ELF-1 (cell line): ENCODE measurements at regions not wholly inside any gene's neighbourhood (a gene's known extent, or its start where the extent isn't known, plus 50 kb on each side); places are given as distances from the start of the nearest gene placed in this dataset.

Source experiments
- DNase-seq: peaks from one replicate; pipeline ENCODE4 v3.0.0-alpha.2; 2016; ENCODE audit warnings: low read depth, low spot score

DNA sequence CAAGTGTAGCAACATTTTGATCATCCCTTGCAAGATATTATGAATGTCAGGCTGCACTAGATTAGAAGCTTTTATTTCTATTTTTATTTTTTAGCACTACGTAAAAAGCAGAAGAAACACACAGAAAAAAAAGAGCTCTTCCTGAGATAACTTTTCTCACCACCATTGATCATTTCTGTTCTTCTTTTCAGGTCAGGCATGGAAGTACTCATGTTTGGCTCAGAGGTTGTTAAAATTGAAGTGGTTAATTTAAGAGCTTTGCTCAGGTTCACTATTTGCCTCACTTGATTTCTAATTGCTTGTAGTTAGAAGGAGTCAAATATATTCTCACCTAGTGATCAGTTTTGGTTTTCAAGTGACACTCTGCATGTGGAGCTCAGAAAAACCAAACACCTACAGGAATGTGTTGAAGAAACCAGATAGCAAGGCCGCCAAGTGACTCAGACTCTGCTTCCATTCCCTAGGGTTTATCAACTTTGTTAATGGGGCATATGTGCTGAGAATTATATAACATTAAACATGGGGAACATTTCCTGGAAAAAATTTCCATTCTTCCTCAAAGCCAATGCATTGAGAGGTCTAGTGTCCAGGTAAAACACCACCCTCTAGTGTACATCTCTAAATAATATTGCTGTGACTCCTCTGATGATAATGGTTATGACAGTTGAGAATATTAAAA is 679.8 kb downstream of the CETN3 start:
- no peak for DNase-seq

DNA sequence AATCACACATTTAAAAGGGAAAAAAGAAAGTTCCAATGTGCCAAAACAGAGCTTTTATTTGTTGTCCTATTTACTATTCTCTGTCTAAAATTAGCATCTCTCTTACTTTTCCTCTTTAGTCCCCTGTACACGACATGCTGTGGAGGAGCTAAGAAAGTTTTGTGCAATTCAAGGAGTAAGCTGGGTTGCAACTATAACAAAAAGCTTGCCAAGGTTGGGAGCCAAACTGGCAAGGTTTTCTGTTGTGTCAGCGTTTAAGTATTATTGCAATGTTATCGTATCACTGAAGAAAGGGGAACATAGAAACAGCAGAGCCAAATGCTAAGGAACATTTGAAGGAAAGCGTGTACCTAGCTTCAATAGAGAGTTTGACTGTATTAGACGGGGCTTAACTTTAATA is 680.8 kb downstream of the CETN3 start:
- no peak for DNase-seq

DNA sequence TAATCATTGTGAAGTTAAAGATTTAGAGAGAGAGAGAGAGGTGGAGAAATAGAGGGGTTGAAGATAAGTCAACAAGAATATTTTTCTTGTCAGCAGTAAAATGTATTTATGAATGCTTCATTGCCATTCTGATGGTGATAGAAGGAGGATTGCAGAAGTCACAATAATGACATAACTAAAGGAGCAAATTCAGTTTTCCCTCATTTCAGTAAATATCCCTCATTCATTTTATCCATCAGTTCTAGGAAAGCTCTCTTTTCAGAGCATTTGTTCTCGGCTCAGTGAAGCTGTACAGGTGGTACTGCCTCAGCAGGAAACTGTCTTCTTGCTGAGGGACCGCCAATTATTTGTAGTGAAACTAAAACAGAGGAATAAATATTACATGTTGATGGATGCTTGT is 681.4 kb downstream of the CETN3 start:
- DNase-seq: no peak

DNA sequence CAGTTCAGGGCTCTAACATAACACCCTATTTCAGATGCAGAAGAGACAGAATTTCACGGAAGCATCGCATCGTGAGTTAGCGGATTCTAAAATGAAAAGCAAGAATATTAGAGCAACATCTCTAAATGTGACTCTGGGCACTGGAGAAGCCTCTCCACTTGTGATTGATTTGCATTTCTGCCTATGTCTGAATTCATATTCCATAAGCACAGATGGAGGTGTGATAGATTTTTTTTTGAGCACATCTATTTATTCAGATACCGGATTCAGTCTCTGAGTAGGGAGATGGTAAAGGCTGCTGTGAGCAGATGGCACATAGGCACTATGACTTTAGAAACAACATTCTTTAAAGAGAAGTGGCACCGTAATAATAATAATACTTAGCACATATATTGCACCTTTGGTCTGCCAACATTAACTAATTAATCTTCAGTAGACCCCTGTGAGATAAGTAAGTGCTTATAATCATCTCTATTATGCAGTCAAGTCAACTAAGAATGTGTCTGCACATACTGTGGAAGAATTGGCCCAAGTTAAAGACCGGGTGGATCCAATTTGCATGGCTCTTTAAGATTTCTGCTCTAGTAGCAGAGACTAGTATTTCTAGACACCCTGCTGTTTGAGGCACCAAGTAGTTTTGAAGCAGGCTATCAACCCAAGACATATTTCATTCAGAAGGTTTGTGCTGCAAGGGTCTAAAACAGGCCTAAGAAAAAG is 685.0 kb downstream of the CETN3 start:
- DNase-seq: no peak

DNA sequence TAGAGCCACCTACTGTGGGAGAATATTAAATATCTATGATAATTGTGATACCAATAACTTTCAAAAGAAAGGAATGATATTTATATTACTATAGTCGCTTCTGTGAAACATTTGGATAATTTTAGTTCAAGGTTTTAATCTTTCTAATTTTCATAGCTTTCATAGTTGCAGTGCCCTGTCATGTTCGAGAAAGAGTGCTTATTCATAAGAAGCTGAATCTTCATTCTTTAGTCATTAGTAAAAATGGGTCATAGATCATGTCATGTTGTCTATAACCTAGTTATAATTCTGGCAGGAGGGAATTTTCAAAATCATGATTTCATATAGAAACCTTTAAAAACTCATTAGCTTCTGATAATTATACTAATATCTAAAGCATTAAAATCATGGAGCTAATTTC is 685.6 kb downstream of the CETN3 start:
- no peak for DNase-seq

DNA sequence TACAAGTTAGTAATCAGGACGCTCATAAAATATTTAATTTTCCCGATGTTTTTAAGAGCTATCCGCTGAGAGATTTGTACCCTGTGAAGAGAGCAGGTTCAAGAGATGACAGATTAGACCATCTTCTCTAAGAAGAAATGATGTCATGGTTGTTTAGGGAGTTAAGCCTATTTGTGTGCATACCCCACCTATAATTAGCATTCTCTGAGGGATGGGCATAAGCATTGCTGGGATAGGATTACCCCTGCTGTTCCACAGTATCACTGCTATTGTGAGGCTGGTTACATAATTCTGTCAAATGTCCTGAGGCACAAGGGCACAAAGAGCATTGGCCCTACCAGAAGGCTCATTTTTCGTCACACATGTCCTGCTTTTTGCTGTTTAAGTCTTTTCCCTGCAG is 687.0 kb downstream of the CETN3 start:
- DNase-seq: no peak

DNA sequence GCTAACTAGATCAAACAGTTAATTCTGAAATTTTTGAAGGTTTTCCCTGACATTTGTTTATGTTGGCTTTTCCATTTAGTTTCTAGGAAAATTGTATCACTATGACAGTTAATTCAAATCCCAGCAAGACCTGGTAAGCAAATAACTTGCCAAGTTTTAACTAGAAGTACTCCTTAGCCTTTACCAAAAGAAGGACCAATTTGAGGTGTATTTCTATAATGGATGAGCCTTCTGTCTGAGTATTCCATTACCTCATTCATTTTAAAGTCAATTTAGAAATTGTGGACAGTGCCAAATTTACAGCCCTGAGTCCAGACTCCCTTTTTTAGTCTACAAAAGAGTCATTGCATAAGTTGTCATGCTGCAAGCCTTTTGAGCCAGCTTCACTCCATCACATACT is 687.6 kb downstream of the CETN3 start:
- no peak for DNase-seq

DNA sequence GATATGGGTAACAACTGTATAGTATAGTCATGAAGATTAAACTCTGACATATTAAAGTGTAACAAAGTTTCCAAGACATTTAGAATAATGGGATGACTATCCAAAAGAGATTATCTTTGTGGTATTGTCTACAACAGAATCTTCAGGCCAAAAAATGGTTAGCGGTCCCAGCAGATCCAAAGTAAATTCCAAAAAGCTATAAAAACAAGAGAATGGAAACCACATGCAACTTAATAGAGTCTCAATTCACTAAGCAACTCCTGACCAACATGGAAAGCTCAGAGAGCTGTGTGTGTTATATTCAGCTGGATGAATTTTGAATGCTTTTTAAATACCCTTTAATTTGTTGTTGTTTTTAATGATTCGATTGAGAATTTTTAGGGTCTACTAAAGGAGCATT is 688.2 kb downstream of the CETN3 start:
- no peak for DNase-seq

DNA sequence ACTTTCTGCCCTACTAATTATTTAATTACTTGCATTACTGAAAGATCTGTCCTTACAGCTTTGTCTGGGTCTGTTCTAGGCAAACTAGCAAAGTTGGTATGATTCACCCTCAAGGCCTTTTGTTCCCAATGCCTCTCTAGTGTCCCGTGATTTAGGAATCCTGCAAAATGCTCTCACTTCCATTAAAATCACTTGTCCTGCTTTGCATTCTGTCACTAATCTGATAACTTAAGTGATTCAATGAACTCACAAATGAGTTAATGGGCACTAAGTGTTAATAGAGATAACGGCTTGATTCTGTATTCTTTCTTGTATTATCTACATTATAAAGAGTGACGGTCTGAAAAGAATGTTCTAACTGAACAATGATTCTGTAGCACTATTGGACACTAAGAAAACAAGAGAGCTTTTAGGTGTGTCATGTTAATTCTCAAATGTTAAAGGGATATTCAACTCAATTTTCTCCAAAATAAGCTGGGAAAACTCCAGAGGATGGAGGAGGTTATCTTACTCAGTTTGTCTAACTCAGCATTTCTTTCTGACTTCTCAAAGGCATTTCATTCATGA is 697.3 kb downstream of the CETN3 start:
- no peak for DNase-seq

DNA sequence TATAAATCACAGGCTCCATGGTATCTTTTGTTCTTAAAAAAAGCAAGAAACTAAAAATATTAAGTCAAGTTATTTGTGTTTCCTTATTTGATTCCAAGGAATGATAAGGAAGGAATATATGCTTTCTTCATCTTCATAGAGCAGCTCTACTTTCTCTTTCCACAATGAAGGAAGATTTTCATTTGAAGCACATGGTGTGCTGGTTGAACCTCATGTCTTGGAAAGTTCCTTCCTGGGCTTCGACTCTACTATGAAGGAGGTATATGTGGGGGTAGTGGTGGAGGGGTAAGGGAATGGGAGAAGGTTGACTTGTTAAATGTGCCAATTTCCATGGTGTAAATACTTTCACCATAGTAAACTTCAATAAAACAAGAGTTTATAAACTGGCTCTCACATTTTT is 698.0 kb downstream of the CETN3 start:
- DNase-seq: no peak

DNA sequence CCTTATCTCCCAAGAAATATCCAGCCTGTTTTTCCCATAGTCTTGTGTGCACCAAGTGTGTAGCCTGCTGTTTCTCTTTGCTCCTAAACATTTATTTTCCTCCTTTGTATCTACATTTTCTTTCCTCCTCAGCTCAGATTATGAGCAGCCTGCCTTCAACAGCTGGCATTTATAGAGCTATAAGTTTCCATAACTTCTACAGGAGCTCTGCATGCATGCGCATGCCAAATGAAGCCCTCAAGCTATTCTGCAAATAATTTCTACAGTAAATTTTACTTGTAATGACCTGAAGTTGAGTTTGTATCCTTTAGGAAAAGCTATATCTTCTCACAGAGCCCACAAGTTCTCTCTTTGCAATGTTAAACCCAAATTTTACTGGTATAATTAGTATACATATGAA is 699.5 kb downstream of the CETN3 start:
- DNase-seq: no peak

DNA sequence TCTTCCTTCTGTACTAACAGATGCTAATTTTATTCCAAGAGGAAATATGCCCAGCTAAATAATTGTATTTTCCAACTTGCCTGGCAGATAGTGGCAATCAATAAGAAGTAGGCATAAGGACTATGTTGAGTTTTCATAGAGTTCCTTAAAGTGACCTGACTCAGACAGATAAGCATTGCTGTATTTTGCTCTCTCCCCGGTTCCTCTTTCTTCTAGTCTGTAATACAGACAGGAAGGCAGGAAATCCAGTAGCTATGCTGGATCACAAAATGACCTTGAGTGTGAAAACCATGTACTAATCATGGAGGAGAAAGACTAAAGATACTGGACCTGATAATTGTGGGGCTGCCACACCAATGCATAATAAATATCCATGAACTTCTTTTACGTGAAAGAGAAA is 701.7 kb downstream of the CETN3 start:
- DNase-seq: no peak

DNA sequence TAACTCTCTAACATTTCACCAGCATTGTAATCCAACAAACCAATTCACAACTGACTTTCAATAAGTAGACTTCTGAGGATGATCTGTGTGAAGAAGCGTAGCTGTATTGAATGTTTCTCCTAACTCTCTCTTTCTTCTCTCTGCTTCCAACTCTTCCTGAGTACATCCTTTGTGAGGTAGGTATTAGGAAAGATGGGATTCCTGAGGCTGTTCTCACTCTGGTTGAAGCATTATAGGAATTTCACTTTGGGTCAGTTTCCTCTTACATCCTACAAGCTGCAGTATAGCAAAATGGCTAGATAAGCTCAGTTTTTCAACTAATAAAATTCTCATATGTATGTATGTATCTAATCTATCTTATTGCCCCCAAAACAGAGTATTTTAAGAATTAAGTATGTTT is 702.8 kb downstream of the CETN3 start:
- DNase-seq: no peak

DNA sequence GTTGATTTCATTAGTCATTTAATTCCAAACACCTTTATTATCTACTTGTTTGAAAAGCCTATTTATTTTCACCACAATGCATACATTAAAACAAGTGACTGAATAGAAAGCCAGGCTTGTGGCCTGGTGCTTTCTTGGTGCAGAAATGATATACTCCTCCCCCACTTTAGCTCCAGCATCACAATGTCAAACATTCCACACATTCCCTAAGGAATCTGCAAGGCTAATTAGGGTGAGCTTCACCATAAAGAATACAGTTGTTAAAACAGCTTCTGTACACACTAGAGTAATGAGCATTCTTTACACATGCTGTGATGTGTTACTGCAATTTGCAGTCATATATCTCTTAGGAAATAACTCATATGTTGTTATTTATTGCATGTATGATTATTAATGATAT is 705.7 kb downstream of the CETN3 start:
- DNase-seq: peak; percentile 62

DNA sequence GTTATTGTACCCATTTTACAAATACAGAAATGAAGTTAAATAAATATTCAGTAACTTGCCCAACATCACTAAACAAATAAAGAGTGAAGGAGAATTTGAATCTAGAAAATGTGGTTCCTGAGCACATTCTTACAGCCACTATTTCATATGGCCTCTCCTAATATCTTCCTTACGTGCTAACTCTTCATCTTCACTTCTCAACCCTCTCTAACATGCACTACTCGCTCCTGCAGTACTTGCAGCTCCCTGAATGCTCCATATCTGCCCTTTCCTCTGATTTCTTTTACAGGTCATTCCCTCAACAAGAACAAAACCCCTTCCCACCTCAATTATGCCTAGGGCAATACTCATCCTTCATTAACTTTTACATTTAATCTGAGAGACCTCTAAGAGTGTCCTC is 711.5 kb downstream of the CETN3 start:
- DNase-seq: no peak

DNA sequence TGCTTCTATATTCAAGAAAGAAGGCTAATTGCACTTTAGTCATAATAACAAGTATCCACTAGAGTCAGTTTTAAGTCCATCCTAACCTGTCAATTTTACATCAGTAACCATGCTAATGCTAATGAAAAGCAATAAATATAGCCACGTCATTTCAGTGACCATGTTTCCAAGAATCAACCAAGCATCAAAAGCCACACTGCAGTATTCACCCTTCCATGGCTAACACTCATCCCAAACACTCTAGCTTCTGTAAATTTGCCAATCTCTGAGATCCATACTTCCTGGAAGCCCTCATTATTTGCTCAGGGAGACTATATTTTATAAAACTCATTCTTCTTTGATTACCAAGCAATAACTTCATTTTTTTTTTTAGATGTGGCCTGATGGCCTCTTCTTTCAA is 712.0 kb downstream of the CETN3 start:
- no peak for DNase-seq

DNA sequence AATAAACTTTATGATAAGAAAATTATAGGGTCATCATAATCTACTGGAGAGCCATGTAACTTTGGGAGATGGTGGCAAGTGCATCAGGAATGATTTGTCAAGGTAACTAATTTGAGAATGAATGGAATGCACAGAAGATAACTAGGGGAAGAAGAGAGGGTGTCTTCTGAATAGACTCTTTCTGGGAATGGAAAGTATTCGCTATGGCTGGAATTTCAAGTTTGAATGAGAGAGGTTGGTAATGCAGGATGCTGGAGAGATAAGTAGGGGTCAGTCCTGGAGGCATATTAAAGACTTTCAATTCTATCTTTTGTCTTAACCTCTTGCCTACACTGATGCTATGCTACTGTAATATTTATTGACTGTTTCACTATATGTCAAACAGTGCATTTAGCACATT is 714.2 kb downstream of the CETN3 start:
- no peak for DNase-seq

DNA sequence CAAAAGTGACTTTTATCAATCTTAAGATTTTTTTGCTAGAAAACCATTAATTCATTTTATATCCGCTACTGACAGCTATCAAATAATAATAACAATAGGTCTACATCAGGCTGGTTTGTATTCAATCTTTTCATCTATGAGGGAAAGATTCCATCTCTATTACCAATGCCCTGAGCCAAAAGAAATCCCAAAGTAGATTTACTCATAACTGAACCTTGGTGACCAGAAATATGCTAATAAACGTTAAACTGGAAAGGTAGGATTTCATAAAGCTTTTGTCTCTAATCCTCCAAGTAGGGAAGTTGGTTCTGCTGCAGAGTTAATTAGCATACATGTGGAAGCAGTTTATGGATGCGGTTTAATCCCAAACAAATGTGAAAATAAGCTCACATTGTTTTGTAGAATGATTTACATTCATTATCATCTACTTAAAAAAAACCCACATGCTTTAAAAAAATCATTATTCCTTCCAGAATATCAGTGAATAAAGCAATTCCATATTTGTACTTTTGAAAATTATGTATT is 715.5 kb downstream of the CETN3 start:
- DNase-seq: no peak

DNA sequence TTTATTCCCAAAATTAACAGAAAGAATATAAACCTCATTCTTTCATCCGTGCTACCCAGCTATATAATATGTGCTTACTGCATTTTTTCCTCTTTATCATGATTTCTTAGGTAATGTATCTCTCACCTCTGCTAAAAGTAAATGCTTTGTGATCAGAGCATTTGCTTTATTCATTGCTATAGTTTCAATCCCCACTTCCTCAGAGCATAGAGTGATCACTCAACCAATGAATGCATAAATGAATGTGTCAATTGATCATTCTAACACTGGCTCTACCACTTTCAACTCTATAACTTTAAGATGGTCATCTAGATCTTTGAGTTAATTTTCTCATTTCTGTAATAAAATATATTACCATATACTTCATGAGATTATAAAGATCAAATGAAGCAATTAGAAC is 719.2 kb downstream of the CETN3 start:
- no peak for DNase-seq

DNA sequence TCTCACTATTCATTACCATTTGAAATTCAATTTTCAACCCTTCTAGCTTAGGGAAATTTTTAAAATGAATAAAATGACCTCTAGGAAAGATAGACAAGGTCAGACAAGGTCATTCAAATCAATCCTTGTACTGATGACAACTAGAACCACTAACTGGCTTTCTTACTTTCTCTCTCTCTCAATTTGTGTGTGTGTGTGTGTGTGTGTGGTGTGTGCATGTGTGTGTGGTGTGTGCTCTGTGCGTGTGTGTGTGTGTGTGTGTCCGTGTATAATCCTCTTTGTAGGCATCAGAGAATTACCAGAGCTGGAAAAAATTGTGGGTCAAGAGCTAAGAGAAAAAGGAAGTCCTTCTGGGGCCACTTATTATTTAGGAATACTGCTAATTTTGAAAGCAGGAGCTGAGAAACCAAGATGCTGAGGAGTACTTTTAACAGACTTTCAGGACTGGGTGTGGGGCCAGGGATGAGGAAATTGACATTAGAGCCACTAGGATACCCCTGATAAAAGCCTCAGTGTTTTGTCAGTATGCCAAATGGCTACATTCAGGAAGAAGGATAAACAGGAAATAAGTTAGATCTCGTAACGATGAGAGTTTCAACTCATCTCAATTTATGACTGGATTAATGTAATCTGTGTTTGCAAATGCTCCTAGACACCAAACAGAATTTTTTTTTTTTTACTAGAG is 723.3 kb downstream of the CETN3 start:
- no peak for DNase-seq

DNA sequence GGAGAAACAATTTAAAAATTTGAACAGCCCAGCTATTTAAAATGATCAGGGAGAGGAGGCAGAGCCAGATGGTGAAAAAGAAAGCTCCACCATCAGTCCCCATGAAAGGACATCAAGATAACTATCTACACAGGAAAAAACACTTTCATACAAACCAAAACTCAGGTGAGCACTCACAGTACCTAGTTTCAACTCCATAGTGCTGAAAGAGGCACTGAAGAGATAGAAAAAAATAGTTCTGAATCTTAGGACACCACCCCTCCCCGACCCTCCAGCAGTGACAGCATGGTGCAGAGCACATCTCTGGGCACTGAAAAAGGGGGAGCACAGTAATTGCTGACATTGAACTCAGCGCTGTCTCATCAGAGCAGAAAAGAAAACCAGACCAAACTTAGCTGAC is 732.9 kb downstream of the CETN3 start:
- no peak for DNase-seq

DNA sequence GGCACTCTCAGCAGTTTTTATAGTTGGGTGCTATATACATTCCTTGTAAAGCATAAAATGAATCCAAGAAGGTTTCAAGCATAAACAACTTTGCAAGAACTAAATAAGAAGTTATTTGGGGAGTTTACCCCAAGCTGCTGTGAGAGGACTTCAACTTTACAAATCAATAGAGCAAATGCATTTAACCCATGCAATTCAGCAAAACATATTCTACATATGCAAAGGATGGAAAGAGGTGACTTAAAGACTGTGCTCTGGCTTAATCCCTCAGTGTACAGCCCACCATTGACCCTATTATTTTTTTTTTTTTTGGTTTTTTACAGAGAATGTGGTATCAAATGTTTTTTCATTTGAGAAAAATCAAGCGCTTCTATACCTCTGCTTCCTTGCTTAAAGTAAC is 736.5 kb downstream of the CETN3 start:
- no peak for DNase-seq

DNA sequence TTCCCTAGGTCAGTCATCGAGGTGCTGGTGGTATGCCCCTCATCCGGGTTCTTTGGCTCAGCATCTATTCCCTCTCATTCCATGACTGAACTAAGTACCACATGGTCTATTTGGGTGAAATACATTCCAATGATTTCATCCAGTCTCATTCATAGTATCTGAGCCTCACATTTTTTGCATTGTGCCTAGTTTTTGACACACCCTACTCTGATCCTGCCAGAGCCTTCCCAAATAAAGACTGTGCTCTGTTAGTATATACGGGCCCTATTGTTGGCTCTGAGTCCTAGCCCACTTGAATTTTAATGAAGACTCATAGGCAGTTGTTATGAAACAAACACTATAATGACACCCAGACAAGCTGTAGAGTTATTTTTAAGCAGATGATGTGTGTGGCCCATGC is 740.7 kb downstream of the CETN3 start:
- DNase-seq: no peak
